Fibroblast of mammary gland (primary cell): ENCODE measurements at regions not wholly inside any gene's neighbourhood (a gene's known extent, or its start where the extent isn't known, plus 50 kb on each side); places are given as distances from the start of the nearest gene placed in this dataset.
"Not testable (repeated sequence)": the region's sequence is repeated elsewhere in the genome, so short reads cannot be mapped to it uniquely, and the experiment has no call there.

ENCODE experiments used
- DNase-seq: peaks from one replicate; pipeline ENCODE4 v3.0.0-alpha.2; 2010; ENCODE audit warnings: low read depth
- H3K4me3 ChIP-seq: 2 replicates; pipeline ENCODE4 v1.5.1; 2011; ENCODE audit warnings: low read depth, mild to moderate bottlenecking, low read length, moderate library complexity; ENCODE audit not compliant: control insufficient read depth
- TF ChIP-seq, protein P1 (sequence below): conservative IDR thresholded peaks from 2 replicates; pipeline ENCODE4 v1.5.1; 2011; ENCODE audit warnings: low read depth, low read length, inconsistent platforms; ENCODE audit not compliant: control insufficient read depth, insufficient read depth

DNA sequence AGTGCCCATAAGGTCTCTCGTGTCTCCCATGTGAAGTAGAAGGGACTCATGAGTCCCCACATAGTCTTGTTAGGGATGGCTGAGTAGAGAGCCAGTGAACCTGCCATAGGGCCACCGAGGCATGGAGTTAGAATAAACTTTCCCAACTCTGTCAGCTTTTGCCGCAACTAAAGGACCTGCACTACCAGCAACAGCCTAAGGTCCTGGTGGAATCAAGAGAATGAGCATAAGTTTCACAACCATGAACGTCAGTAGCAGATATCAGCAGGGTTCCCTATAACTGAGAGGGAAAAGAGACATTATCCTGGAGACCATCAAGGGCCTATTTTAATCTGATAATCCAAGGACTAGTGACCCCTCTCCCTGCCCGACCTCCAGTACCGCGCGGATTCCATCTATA lies 60.3 kb upstream of the FNDC3B start:
- DNase-seq: no peak

DNA sequence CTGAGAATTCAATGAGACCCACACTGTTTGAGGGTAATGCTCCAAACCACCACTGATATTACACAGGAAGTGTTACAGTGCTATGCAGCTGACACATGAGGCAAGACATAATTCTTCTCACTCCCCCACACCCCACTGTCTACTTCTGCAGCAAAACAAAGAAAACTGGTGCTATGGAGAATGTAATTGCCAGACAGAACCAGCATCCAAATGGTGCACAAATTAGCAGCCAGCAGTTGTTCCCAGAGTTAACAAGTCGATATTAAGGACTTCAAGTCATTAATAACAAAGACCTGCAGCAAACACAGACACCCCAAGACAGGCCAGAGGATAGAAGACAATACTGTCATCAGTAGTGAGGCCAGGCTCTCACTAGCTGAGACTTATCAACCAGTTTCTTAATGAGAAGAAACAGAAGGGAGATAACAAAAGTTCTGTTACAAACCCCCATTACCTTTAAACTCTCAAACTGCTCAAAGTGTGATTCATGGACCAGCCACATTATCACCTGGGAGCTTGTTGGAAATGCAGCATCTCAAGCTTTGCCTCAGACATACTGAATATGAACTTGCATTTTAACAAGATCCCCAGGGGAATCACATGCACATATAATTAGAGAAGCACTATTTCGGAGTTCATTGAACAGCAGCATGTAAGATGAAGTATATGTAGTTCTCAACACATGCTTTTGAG lies 58.7 kb upstream of the FNDC3B start:
- no peak overlapping the region for H3K4me3 ChIP-seq
- TF ChIP-seq, protein P1, sequence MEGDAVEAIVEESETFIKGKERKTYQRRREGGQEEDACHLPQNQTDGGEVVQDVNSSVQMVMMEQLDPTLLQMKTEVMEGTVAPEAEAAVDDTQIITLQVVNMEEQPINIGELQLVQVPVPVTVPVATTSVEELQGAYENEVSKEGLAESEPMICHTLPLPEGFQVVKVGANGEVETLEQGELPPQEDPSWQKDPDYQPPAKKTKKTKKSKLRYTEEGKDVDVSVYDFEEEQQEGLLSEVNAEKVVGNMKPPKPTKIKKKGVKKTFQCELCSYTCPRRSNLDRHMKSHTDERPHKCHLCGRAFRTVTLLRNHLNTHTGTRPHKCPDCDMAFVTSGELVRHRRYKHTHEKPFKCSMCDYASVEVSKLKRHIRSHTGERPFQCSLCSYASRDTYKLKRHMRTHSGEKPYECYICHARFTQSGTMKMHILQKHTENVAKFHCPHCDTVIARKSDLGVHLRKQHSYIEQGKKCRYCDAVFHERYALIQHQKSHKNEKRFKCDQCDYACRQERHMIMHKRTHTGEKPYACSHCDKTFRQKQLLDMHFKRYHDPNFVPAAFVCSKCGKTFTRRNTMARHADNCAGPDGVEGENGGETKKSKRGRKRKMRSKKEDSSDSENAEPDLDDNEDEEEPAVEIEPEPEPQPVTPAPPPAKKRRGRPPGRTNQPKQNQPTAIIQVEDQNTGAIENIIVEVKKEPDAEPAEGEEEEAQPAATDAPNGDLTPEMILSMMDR: no peak
- DNase-seq: no peak

More for the DNA sequence above, 60.3 kb upstream of the FNDC3B start:
- TF ChIP-seq, protein P1: no peak
- no peak overlapping the region for H3K4me3 ChIP-seq

- H3K4me3 ChIP-seq: no peak overlapping the region
- DNase-seq: no peak
- TF ChIP-seq, protein P1: no peak
These were observed 58.1 kb upstream of the FNDC3B start for GRCh38 chr3:171981271-171981605.

- TF ChIP-seq, protein P1: no peak
- H3K4me3 ChIP-seq: no peak overlapping the region
- DNase-seq: peak; percentile 59
These were observed 56.5 kb upstream of the FNDC3B start for GRCh38 chr3:171982828-171983227.

- H3K4me3 ChIP-seq, DNase-seq: not testable (repeated sequence)
These were observed 55.7 kb upstream of the FNDC3B start for GRCh38 chr3:171983685-171984084.

- TF ChIP-seq, protein P1: no peak
- peak; percentile 24 for DNase-seq
- no peak overlapping the region for H3K4me3 ChIP-seq
These were observed 54.5 kb upstream of the FNDC3B start for GRCh38 chr3:171984883-171985282.

DNA sequence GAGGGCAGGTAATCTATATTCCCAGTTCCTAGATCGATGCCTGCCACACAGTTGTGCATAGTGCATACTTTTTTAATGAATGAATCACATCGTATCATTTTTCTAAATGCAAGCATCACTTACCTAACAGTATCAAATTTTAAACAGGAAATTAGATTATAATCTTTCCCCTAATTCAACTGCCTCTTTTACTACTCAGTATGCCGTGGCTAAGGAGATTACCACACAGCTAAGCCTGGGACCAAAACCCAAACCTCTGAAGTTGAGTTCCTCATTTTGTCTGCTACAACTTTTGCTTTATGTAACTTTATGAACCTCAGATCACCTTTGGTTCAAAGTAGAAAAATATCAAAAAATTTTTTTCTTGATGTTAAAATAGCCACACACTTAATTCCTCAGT lies 53.2 kb upstream of the FNDC3B start:
- DNase-seq: no peak
- TF ChIP-seq, protein P1: no peak
- no peak overlapping the region for H3K4me3 ChIP-seq
